C1 segment of cervical spinal cord (tissue), 14 donors: ENCODE measurements at regions not wholly inside any gene's neighbourhood (a gene's known extent, or its start where the extent isn't known, plus 50 kb on each side); places are given as distances from the start of the nearest gene placed in this dataset.
"Not testable (repeated sequence)": the region's sequence is repeated elsewhere in the genome, so short reads cannot be mapped to it uniquely, and the experiment has no call there.

Experiments used
- DNase-seq, 14 donors: peaks; one replicate each; lab custom pipeline; 2025; lab: John Stamatoyannopoulos, UW

DNA sequence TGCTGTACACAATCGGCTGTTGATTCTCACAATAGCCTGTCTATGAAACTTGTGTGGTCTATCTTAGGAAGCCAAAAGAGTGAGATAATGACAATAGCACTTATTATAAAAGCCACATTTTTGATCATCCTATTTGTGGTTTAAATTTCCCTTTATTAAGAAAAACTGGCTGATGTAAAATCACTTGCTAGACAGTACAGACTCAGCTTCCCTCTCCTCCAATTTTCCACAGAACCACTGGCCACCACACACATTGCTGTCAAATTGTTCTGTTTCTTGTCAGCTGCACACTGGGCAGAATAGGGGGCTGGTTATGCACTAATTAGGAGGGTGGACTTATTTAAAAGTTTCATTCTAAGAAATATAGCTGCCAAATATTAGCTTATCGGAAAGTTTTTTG is 425.9 kb downstream of the EPHA3 start:
- DNase-seq, result no peak

DNA sequence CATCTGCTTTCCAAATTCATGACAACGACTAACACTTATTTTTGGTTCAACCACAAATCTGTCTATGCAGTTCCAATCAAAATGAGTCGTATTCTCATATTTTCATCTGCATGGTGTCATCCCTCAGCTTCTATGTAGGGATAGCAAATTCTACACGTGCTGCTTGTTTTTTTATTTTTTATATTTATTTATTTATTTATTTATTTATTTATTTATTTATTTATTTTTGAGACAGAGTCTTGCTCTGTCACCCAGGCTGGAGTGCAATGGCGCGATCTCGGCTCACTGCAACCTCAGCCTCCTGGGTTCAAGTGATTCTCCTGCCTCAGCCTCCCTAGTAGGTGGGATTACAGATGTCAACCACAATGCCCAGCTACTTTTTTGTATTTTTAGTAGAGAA is 447.2 kb downstream of the EPHA3 start:
- DNase-seq, result not testable (repeated sequence)

DNA sequence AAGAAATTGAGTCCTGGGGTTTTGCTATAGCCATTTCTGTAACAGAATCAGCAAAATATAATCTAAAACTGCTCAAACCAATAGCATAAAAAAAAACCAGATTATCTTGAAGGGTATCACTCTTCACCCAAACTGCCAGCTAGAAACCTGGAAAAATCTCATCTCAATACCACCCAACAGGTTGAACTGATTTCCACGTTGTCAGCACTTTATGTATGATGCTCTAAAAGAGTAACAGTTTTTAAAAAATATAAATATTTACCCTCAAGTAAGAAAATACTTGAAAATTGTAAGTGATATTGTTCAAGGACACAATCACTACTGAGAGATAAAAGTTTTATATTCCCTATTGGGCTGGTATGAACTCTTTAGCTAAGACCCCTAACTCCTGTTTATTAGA is 451.3 kb downstream of the EPHA3 start:
- no peak for DNase-seq

DNA sequence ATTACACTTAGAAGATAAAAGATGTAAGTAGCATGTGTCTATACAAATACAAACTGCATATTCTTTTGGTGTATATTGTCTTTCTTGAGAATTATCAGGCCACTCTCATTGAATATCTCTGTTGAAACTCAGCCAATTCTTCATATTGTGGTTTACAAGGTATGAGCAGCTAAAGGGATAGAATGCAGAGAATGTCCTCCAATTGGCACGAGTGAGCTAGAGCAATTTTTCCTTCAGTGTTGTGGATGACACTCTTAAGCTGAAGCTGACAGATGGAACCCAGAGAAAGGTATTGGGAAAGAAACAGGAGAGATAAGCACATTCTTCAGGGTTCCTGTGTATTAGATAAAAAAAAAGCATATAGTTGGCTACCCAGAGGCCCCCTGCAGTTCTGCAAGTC is 453.1 kb downstream of the EPHA3 start:
- no peak for DNase-seq

DNA sequence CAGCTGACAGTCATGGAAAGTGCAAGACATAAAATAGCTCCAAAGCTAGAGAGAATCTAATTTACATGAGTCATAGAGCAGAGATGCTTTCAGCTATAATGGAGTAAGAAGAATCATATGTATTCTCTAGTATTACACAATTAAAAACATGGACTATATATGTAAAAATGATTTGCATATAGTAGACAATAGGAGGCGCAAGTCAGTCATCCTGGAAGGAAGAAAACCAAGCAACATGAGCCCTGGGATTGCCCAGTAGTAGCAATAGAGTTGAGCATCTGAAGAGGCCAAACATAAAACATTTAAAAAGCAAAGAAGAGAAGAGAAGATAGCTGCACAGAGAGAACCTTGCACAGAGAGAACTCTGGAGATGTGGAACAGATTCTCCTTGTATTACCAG is 455.0 kb downstream of the EPHA3 start:
- no peak for DNase-seq

DNA sequence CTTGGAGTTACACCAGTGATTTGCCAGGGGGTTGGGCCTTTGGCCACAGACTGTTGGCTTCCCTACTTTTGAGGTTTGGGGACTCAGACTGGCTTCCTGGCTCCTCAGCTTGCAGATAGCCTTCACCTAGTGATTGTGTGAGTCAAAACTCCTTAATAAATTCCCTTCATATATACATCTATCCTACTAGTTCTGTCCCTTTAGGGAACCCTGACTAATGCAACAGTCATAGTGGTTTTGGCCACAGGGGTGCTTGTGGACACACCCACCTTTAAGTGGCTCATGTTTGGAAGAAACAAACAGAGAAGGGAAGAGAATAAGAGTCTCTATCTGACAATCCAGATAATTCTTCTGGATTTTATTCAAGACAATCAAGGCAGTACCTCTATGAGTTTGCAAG is 457.7 kb downstream of the EPHA3 start:
- no peak for DNase-seq

DNA sequence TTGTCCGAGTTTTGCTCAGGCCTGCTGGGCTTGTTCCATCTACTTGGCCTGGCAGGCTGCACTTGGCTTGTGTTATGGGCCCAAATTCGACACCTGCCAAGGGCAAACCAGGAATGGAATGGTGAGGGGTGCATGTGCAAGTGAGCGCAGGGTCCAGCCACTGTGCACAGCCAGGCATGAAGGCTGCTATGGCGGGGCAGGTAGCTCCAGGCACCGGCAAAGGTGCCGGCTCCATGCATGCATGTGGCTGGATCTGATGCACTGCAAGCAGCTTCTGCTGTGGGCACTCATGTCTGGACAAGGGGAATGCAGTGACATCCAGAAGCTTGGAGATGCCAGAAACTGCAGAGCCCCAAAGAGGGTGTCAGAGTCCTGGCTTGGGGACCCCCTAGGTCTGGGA is 463.0 kb downstream of the EPHA3 start:
- no peak for DNase-seq

DNA sequence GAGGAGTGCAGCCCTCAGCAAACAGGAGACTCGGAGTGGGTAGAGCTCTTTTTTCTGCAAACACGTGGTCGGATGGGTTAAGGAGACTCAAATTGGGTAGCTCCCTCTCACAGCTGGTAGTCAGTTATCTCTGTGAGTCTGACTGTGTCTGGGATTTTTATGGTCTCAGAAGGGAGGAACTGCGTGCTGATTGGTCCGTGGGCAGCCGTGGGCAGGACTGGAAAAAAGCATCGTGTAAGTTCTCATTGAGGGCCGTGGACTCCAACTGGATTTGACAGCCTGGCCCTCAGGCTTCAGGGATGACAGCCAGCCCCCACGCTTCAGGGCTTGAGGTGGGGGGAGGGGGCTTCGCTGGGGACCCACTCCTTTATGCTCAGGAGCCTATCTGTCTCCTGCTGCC is 463.9 kb downstream of the EPHA3 start:
- DNase-seq, result no peak

DNA sequence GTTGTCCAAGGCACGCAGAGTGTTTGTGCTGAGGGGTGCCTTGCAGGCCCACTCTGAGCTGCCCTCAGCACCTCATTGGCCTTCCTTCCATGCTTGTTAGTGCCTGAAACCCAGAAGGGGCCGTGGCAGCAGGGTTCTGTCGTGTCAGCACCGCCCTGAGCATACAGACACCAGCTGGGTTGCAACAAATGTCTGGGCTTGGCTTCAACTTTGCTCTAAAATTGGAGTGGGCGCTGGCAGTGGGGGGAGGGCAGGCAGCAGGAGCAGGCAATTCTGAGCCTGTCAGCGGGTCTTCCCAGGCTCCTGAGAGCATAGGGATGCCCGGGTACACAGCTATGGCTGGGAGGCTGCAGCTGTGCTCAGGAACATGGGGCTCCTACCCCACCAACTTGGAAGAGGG is 464.3 kb downstream of the EPHA3 start:
- DNase-seq, result no peak

DNA sequence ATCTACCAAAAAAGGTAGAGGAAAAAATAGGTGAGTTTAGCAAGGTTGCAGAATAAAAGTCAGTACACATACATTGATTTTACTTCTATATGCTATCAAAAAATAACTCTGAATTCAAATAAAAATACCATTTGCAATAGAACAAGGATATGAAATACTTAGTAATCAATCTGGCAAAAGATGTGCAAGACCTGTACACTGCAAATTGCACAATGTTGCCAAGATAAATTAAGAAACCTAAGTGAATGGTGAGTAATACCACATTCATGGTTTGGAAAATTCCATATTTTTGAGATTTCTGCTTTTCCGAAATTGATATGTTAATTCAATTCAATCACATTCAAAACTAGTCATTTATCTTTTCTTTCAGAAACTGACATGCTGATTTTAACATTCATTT is 464.8 kb downstream of the EPHA3 start:
- no peak for DNase-seq

DNA sequence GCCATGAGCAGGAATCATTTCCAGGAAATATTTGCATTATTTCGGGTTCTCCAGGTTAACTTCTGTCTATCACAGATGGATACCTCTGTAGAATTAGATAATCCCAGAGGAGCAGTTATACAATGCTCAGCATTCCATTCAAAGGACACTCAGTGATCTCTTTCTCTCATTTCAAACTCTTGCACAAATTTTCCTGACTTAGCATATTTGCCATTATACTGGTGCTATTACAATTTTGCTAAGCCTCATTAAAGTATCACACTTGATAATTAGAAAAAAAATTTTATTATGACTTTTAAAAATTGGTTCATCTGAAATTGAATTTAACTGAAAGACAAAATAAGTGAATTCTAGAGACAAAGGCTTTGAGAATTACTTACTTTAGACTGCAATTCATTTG is 469.0 kb downstream of the EPHA3 start:
- no peak for DNase-seq

DNA sequence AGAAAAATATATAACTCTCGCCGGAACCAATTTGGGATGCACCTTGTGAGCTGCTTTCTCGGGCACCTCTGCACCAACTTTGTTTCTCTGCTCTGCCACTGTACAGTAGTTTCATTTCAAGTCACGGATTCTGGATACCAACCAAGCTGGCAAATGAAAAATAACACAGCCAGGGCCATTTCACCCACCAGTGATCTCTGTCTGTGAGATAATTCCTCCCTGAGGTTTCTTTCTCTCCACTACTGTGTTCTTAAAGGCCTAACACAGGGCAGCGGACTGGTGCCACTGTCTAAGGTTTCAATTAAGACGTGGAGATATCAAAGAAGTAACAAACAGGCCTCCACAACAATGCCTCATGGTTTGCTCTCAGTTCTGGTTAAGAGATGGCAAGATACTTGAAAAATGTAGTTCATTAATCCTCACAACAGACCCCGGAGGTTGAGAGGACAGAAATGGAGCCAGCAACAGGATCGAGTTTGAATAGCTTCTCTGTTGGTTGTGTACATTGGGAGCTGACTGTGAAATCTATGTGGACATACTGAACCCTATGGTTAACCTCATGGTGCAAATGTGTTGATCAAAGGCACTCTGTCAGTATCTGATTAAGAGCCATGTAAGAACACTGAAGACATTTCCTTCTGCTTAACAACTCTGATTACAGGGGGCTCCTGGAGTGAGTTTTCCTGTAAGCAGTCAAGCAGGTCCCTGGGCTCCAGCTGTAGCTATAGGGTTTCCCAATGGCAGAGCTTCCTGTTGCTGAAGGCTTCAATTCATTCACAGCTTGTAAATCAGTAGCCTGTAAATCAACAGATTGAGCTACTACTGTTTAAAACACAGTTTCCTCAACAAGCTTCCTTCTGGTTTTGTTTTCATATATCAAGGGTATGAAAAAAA is 470.5 kb downstream of the EPHA3 start:
- no peak for DNase-seq

DNA sequence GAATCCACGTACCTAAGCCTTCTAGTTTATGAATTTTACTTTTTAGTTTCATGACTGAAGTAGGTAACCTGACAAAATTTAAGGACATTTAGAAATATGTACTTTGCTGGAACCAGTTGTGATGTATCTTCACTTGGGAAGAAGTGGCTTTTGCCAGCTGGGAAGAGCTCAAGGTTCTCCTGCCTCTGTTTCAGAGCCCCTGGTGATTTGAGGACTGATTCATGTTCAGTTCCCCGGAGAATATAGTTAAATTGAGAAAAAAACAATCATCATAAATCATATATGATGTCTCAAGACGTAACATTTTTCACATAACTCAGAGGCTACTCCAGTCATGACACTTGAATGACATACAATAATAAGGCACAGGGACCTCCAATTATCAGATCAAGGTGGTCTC is 473.4 kb downstream of the EPHA3 start:
- no peak for DNase-seq

DNA sequence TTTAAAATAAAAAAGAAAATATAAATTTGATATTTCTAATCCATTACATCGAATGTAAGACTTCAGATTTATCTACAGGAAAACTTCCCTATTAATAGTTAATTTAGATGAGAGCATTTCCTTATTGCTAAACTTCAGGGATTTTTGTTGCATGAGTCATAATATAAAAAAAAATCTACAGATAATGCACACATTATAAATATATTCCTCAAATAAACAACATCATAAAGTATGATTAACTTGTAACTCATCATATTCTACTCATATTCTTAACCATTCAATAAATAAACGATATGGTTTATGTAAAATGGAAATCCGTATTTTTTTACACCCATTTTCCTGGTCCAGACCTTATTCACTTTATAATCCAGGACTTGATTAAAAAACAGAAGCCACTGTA is 477.0 kb downstream of the EPHA3 start:
- DNase-seq, result no peak

DNA sequence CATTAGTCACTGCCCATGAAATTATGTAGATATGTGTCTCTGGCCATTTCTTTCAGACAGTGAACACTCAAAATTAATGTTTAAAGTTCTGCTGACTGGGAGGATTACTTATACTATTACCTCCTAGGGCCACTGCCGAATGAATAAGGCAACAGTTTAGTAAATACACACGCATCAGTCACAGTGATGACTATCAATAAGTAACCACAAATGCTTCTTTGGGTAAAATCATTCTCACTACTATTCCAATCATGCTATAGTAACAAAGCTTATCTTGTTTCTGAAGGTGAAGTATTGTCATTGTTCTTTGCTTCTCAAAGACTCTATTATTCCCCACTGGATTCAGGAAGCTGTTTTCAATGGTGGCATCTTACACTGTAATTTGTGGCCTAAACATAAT is 478.8 kb downstream of the EPHA3 start:
- no peak for DNase-seq

DNA sequence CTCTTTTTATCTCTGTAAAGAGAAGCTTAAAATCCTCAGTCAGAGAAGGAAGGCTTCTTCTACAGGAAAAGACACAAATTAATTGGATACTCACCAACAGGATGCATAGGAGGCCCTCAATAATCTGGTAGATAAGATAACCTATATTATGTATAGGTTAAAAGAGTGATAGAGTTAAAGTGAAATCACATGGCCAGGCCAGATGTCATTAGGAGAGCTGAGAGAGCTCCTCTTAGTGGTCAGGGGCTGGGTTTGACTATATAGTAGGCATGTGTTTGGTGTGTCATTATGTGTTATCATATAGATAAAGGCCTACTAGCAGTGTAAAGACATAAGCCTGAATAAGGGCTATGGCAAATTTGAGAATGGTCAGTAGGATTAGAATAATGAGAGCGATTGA is 479.3 kb downstream of the EPHA3 start:
- DNase-seq, result no peak

DNA sequence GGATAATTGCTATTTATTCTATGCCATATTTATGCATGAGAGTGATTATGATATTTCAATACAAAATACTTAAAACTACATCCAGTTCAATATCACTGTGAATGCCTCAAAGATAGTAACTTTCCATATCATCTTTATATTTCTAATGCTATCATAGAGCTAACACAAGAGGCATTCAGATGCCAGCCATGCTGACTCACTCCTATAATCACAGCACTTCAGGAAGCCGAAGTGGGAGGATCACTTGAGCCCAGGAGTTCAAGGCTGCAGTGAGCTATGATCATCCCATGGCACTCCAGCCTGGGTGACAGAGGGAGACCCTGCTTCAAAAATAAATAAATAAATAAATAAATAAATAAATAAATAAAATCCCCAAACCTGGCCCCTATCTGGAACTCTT is 498.7 kb downstream of the EPHA3 start:
- no peak for DNase-seq

DNA sequence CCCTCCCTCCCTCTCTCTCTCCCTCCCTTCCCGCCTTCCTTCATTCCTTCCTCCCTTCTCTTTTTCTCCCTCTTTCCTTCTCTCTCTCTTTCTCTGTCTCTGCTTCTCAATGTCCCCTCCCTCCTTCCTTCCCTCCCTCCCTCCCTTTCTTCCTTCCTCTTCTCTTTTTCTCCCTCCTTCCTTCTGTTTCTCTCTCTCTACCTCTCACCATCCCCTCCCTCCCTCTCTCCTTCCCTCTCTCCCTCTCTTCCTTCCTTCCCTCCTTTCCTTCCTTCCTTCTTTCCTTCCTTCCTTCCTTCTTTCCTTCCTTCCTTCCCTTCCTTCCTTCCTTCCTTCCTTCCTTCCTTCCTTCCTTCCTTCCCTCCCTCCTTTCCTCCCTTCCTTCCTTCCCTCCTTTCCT is 504.6 kb downstream of the EPHA3 start:
- no peak for DNase-seq

DNA sequence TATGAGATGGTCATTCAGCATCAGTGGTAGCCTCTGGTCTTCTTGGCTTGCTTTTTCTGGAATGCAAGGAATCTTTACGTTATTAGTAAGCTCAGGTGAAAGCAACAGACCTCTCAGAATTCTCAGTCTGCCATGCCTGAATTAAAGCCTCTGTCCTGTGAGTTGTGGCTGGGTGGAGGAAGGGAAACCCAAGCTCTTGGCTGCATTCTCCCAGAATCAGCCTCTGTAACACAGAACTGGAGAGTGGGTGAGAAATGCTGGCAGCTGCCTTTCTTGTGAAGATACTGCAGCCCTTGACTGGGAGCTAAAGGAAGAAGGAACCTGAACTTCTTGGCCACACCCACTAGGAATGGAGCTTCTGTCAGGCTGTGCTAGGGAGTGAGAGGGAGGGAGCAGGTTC is 505.8 kb downstream of the EPHA3 start:
- DNase-seq, result no peak

DNA sequence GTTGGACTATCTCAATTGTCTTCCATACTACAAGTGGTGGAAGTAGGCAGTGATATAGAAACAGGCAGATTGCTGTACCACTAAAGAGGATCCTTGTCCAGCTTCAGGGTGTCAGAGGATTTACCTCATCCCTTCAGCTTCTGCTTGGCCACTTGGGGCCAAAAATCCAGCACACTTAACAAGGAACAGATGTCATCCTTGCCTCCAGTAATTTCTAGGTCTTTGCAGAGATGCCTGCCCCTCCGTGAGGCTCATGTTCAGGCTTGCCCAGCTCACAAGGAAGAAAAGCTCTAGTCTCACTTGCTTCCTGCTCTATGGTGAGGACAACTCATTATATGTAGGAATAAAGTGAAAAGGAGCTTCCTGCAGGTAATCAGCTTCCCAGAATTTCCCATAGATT is 510.3 kb downstream of the EPHA3 start:
- no peak for DNase-seq

DNA sequence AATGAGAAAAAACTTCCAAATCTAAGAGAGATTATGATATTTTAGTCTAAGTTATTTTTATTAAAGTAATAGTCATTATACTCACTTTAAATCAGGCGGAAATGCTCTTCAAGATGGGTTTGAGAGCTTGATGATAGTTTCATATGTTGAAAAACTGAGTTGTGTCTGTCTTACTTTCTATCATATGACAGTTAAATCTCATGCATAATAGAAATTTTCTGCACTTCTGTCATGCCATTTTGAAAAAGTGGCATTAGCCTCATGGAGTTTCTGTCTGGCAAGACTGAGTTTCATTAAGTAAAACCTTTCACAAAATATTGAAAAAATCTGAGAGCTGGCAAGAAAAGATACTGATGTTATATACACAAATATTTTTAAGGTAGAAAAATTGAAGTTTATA is 511.8 kb downstream of the EPHA3 start:
- no peak for DNase-seq

DNA sequence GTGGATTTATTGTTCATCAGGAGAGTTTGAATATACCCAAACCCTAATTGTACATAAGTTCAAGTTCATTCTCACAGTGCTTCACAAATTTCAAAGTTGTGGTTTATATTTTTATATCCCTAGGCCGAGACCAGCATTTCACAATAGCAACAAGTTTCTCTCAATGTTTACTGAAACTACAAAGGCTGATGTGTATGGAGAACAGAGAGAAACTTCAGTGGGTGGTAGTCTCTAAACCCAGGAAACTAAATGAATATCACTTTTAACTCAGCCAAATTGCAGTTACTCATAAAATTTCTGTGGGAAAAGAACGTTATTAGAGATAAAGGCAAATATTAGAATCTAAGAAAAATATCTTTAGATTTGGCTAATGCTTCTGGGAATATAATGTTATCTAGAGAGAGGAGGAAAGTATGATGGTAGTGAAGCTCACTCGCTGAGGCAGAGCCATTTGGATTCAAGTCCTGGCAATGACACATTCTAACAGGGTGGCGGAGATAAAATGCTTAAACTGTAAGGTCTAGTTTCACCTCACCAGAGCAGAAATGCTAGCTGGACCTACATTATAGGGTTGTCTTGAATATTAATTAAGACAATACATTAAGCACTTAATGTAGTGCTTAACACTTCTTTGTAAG is 514.8 kb downstream of the EPHA3 start:
- no peak for DNase-seq

DNA sequence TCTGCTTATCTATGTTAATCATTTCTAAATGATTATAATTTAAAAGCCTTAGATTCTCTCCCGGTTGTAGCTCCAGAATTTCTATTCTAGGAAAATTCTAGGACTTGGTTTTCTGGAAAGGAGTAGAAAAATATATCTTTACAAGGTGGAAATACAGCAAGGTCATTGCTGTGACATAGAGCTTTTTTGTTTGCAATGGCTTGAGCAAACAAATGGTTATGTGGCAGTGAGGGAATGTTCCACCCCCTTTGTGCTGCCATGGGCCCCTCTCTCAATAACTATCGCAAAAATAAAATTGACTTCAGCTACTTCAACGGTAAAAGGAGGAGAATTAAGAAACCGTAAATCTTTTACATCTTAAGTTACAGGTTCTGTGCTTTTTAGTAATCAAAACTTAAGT is 517.1 kb downstream of the EPHA3 start:
- DNase-seq, result no peak

DNA sequence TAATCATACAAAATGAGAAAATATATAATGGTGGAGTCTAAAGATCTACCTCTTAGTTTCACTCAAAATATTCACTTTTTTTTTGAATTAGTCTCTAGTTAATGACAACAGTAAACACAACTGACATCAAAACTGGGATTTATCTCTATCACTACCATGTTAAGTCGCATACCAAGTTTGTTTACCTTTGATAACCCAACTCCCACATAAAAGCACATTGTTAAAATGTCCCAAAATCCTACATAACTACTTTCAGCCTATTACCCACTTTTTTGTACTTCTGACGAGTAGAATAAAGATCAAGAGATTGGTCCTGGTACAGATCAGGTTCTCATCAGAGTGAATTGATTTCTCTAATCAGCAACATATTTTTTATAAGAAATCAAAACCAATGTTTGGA is 518.5 kb downstream of the EPHA3 start:
- no peak for DNase-seq
